ENCODE measurements at regions not wholly inside any gene's neighbourhood (a gene's known extent, or its start where the extent isn't known, plus 50 kb on each side); places are given as distances from the start of the nearest gene placed in this dataset.

- in situ Hi-C loops (cut with MboI; ENCODE audit: low sequenced_read_pairs), result no loop called here
Measured at GRCh38 chr1:87905651-87906050, 577.0 kb downstream of the LMO4 start.

GRCh38 chr1:87906078-87906477 is 577.4 kb downstream of the LMO4 start:
- in situ Hi-C loops (cut with MboI; ENCODE audit: low sequenced_read_pairs), result no loop called here

GRCh38 chr1:87913361-87913760 is 584.7 kb downstream of the LMO4 start:
- in situ Hi-C loops (cut with MboI; ENCODE audit: low sequenced_read_pairs), result no loop called here

GRCh38 chr1:87914396-87914795 is 585.7 kb downstream of the LMO4 start:
- in situ Hi-C loops (cut with MboI; ENCODE audit: low sequenced_read_pairs), result no loop called here

GRCh38 chr1:87915771-87916170 is 587.1 kb downstream of the LMO4 start:
- in situ Hi-C loops (cut with MboI; ENCODE audit: low sequenced_read_pairs), result no loop called here

GRCh38 chr1:87916965-87917364 is 588.3 kb downstream of the LMO4 start:
- in situ Hi-C loops (cut with MboI; ENCODE audit: low sequenced_read_pairs), result no loop called here

- in situ Hi-C loops (cut with MboI; ENCODE audit: low sequenced_read_pairs), result no loop called here
Measured at GRCh38 chr1:87918398-87918797, 589.7 kb downstream of the LMO4 start.

DNA sequence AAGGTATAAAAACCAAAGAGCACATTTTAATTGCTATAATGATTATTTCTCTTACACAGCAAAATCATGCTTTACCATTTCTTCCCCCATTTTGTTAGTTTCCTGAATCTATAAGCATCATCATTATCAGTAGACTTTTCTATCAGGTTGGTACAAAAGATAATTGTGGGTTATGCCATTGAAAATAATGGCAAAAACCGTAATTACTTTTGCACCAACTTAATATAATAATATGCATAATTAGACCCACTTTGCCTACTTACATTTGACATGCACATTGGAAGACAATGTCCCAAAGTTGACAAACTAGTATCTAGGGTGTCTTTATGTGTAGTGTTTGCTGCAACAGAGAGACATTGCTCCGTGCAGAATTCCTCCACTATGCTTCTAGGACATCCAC is 594.2 kb downstream of the LMO4 start:
- in situ Hi-C loops (cut with MboI; ENCODE audit: low sequenced_read_pairs), result no loop called here

GRCh38 chr1:87926131-87926830 is 597.6 kb downstream of the LMO4 start:
- in situ Hi-C loops (cut with MboI; ENCODE audit: low sequenced_read_pairs), result no loop called here

- in situ Hi-C loops (cut with MboI; ENCODE audit: low sequenced_read_pairs), result no loop called here
Measured at GRCh38 chr1:87926921-87927320, 598.2 kb downstream of the LMO4 start.

DNA sequence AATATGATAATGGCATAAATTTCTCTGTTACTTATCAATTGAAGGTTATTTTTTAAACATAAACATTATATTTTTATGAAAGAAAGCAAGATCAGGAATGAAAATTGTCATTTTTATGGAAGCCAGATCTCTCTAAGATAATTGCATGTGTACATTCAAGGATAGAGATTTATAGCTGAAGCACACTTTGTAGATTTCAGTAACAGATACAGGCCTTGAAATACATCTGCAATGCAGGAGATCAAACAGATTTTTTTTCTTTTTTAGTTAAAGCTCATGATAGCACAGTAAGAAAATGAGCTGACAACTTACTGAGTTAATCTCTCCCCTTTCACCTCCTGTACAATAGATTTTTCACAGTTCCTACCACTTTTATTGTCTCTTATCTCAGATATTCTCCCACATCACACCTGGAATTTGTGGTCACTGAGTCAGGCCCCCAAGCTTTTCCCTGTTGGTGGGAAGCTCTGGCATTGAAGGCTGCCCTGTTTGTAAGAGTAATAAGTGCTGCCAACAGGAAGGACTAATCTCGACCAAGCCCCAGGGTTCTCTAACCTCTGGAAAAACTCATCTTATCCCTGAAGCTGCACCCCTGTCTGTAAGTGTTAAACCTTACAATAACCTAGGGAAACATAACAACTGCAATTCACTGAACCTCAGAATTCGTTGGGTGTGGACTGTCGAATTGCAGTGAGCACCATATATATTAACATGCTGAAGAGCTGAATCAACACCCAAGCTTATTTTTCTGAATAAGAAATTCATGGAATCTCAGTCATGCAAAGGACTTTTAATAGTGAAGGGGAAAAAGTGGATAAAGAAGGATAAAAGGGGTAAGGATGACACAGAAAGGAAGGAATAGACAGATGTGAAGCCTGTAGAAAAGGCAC is 599.0 kb downstream of the LMO4 start:
- in situ Hi-C loops (cut with MboI; ENCODE audit: low sequenced_read_pairs), result no loop called here

DNA sequence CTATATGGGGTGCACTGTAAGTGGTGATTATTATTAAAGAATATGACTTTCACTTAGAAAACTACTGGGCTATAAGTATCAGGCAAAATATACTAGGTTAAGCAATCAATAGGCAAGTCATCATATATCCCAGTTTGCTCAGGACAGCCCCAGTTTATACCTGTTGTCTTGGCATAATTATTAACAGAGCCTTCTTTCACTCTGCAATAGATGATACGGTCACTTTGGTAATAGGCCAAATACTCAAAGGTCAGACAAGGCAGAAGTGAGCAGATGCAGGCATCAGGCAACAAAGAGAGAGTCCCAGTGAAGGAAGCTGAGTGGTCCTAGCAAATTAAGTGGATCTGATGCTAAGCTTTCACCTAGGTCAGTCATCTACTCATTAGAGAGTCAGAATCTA is 599.9 kb downstream of the LMO4 start:
- in situ Hi-C loops (cut with MboI; ENCODE audit: low sequenced_read_pairs), result no loop called here

DNA sequence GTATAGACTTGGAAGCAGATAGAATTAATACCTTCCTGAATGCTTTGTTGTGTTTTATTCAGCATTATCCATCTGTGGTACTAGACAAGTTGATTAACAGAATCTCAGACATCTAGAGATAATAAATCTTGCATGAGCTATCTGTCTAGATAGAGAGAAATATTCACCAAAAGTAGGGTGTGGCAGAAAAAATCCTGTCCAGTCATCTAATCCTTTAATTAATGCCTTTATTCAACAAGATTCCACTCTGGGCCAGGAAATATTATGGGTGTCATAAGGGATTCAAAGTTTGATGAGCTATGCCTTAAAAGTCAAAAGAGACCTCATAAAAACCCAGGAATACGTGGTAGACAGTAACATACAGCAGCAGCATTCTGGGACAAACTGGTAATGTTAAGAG is 601.2 kb downstream of the LMO4 start:
- in situ Hi-C loops (cut with MboI; ENCODE audit: low sequenced_read_pairs), result no loop called here

GRCh38 chr1:87930796-87931195 is 602.1 kb downstream of the LMO4 start:
- in situ Hi-C loops (cut with MboI; ENCODE audit: low sequenced_read_pairs), result no loop called here

- in situ Hi-C loops (cut with MboI; ENCODE audit: low sequenced_read_pairs), result no loop called here
Measured at GRCh38 chr1:87933171-87933570, 604.5 kb downstream of the LMO4 start.

GRCh38 chr1:87935130-87935529 is 606.5 kb downstream of the LMO4 start:
- in situ Hi-C loops (cut with MboI; ENCODE audit: low sequenced_read_pairs), result no loop called here

DNA sequence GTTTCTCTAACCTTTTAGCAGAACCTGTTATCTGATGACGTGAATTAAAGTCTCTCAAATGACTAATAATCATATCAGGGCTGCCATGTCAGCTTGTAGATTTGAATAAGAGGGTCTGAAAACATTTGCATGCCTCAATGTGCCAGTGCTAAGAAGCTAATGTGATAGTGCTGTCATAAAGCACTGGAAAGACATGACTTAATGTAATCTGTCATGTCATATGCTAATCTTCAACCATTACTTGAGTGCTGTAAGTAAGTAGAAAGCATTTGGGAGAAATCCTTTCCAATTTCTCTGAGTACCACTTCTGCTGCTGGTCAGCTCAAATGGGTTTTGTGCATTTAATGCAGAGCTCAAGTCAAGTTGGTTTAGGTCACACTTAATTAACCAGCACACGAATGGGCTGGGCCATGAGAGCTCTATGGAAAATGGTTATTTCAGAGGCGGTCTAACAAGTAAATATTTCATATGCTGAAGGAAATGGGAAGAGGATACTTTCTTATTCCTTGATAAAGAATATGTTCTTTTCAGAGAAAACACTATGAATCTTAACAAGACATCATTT is 609.2 kb downstream of the LMO4 start:
- in situ Hi-C loops (cut with MboI; ENCODE audit: low sequenced_read_pairs), result no loop called here

DNA sequence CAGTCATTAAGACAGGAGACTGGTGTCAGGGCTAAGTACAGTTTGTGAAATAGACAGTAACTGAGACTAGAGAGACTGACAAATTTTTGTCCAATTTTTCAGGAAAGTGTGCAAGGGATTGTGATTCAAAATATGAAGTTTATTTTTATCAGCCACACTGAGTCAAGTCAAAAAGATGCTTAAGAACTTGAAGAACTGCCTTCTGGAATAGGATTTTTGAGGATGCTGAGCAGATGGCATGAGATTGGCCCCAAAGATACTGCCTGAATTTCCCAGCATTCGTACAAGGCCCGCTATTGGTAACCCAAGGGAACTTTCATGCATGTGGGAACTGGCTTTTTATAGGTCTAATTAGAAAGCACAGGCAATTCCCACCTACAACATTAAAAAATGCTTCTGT is 610.0 kb downstream of the LMO4 start:
- in situ Hi-C loops (cut with MboI; ENCODE audit: low sequenced_read_pairs), result no loop called here

DNA sequence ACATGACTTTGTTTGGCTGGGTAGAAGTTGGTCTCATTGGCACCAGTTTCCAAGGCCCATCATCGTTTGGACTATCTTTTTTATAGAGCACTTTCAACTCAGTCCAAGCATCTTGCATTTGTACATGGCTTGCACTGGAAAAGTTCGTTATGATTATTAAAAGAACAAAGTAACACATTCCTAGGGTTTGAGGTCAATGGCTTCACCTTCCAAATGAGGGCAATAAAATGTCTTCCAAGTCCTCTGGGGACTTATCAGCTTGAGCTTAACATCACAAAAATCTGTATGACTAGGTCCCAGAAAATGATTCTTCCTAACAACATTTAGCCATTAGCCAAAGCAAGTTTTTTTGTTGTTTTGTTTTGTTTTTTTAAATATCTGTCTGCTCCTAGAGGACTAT is 610.8 kb downstream of the LMO4 start:
- in situ Hi-C loops (cut with MboI; ENCODE audit: low sequenced_read_pairs), result no loop called here

- in situ Hi-C loops (cut with MboI; ENCODE audit: low sequenced_read_pairs), result no loop called here
Measured at GRCh38 chr1:87940421-87940820, 611.7 kb downstream of the LMO4 start.

DNA sequence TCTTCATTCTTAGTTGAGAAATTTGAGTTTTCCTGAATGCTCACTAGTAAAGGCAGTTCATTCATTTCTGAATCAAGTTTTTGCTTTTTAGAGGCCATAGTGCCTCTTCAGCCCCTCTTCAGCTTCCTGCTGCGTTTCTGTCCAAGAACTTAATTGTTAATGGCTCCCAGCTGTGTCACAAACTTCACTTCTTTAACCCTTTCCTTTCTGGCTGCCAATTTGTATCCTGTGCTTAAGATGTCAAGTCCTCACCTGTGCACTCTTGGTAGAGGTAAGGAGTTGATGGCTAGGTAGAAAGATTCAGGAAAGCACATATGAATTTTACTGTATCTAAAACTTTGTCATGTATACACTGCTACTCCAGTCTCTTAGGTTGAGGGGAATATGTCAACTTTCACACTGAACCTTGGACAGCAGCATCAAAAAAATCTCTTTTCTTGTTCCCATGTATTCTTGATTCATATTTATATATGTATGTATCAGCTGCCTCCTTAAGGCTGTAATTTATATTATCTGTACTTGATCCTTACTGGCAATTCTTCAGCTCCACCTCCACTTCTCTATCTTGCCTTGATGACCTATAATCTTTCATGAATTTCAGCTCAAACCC is 612.8 kb downstream of the LMO4 start:
- in situ Hi-C loops (cut with MboI; ENCODE audit: low sequenced_read_pairs), result no loop called here

DNA sequence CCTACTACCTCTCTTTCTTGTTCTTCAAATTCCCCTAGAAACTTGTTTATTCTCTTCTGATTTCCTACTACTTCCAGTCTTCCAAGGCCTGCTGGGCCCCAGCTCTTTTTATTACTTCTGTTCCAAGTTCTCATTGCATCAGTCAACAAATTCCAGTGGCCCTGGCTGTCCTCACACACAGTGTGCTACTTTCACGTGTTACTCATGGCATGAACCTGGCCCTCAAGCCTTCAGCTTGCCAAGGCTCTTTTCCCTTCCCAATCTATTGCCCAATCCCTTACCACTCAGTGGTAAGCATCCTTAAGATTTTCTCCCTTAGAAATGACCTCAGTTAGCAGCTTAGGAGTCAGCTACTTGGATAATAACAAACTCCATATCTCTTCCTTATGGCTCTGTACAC is 613.5 kb downstream of the LMO4 start:
- in situ Hi-C loops (cut with MboI; ENCODE audit: low sequenced_read_pairs), result no loop called here
